ENCODE measurements at regions not wholly inside any gene's neighbourhood (a gene's known extent, or its start where the extent isn't known, plus 50 kb on each side); places are given as distances from the start of the nearest gene placed in this dataset.

GRCh38 chr11:79541466-79541865, 100.6 kb upstream of the TENM4 start:
- TF ChIP-seq CTCF (IDR thresholded peaks at IDR 0.05; ENCODE audit: extremely low read depth in 1 of 2, insufficient read depth in 1 of 2, low read depth in 1 of 2, low read length in 2 of 2) (no peak), POLR2AphosphoS5 (IDR thresholded peaks at IDR 0.05; ENCODE audit: insufficient read depth, low read depth, low read length) (no peak), EZH2 (IDR thresholded peaks at IDR 0.05; ENCODE audit: borderline replicate concordance, low read depth, low read length, severe bottlenecking) (no peak), JUN (IDR thresholded peaks at IDR 0.05; ENCODE audit: borderline replicate concordance, insufficient read depth, insufficient read length, low read depth) (no peak), MYC (IDR thresholded peaks at IDR 0.05; ENCODE audit: low read depth, low read length) (no peak), MAX (IDR thresholded peaks at IDR 0.05; ENCODE audit: insufficient read depth, insufficient read length) (no peak)
